Colonic mucosa (tissue), 4 donors: ENCODE measurements at regions not wholly inside any gene's neighbourhood (a gene's known extent, or its start where the extent isn't known, plus 50 kb on each side); places are given as distances from the start of the nearest gene placed in this dataset.

Experiments used
- DNase-seq: peaks from one replicate; pipeline ENCODE4 v3.0.0-alpha.2; 2020
- H3K27ac ChIP-seq: fragments of 200-600 bp; one replicate; pipeline ENCODE4 v1.8.0; 2021
- H3K27me3 ChIP-seq: fragments of 200-600 bp; one replicate; pipeline ENCODE4 v1.8.0; 2021
- H3K36me3 ChIP-seq: fragments of 200-600 bp; one replicate; pipeline ENCODE4 v1.8.0; 2021
- H3K4me1 ChIP-seq: fragments of 200-600 bp; one replicate; pipeline ENCODE4 v1.8.0; 2021; ENCODE audit warnings: mild to moderate bottlenecking
- H3K4me3 ChIP-seq: fragments of 200-600 bp; one replicate; pipeline ENCODE4 v1.8.0; 2021
- H3K9ac ChIP-seq, 2 donors: one replicate each; pipeline ENCODE4 v1.7.0; 2013; ENCODE audit warnings: control low read depth in 2 of 2, low read depth in 2 of 2, low read length in 2 of 2
- H3K9me3 ChIP-seq: fragments of 200-600 bp; one replicate; pipeline ENCODE4 v1.8.0; 2021
- intact Hi-C: fragments of 100-400 bp; cut with DNase I; formaldehyde crosslinking; loops from one replicate; pipeline ENCODE4 v1.14.1; 2022
- TF ChIP-seq, protein P1 (sequence below): fragments of 200-600 bp; IDR thresholded peaks from one replicate; pipeline ENCODE4 v1.8.0; 2022; ENCODE audit warnings: antibody characterized with exemption, mild to moderate bottlenecking
- donor health status: healthy.
- donor health status: DM: no; HTN: no; CAD: no.
- donor health status: DM: no; HTN: no; CAD: no.

DNA sequence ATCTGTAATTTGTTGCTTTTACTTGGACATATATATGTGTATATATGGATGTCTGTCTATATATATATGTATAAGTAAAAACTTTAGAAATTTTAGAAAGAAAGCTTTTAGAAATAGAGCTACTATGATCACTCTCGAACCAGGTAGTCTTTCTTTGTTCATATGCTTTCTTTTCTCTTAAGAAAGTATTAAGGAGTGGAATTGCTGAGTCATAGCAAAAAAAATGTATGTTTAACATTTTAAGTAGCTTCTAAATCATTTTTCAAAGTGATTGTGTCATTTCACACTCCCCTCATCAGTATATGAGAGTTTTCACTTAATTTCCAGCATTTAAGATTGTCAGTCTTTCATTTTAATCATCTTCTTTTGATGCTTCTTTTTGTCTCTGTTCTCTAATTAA is 447.9 kb upstream of the TECRL start:
- Histone ChIP-seq H3K9ac (no peak overlapping the region), H3K27me3 (no peaks in the 10 kb centered on the region), H3K4me3 (no peak overlapping the region), H3K27ac (no peak overlapping the region), H3K9me3 (no peaks in the 10 kb centered on the region), H3K36me3 (no peaks in the 10 kb centered on the region), H3K4me1 (no peaks in the 10 kb centered on the region)
- no peak for DNase-seq
- intact Hi-C loops, result no loop called here
- TF ChIP-seq, protein P1, sequence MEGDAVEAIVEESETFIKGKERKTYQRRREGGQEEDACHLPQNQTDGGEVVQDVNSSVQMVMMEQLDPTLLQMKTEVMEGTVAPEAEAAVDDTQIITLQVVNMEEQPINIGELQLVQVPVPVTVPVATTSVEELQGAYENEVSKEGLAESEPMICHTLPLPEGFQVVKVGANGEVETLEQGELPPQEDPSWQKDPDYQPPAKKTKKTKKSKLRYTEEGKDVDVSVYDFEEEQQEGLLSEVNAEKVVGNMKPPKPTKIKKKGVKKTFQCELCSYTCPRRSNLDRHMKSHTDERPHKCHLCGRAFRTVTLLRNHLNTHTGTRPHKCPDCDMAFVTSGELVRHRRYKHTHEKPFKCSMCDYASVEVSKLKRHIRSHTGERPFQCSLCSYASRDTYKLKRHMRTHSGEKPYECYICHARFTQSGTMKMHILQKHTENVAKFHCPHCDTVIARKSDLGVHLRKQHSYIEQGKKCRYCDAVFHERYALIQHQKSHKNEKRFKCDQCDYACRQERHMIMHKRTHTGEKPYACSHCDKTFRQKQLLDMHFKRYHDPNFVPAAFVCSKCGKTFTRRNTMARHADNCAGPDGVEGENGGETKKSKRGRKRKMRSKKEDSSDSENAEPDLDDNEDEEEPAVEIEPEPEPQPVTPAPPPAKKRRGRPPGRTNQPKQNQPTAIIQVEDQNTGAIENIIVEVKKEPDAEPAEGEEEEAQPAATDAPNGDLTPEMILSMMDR, result no peak

DNA sequence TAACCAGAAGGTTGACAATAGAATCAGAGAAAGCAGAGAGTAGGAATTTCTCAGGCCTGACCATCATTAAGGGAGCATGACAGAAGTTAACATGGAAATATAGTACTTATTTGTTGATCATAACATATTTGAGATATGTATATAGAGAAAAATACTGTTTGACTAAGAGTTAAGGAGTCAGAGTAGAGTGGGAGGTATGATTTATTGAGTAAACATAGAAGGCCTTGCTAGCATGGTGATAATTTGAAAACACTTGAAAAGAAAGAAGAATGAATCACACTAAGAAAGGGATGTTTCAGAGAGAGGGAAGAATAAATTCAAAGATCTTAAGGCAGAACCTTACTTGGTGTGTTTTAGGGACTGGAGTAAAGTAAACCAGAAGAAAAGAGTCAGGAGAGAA is 437.2 kb upstream of the TECRL start:
- intact Hi-C loops, result no loop called here

DNA sequence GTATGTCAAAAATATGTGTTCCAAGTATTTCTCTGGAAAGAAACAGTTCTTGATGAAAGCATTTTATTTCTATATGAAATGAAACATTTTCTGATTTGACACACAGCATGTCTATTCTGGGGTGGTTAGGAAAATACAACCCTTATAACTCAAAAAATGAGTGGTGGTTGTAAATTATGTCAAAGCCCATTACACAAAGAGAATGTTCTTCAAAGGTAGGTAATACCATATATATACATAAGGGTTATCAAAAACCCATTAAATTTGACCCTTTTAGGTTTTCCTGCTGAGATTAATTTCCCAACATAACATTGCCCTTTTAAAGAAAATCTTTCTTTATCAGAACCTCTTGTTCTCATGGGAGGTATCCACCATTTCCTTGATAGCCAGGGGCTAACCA is 420.5 kb upstream of the TECRL start:
- intact Hi-C loops, result no loop called here
- H3K9ac ChIP-seq, result no peak overlapping the region
- TF ChIP-seq, protein P1, result no peak

More for the DNA sequence above, 437.2 kb upstream of the TECRL start:
- H3K4me1 ChIP-seq, result no peaks in the 10 kb centered on the region
- H3K27ac ChIP-seq, result no peak overlapping the region
- no peaks in the 10 kb centered on the region for H3K9me3 ChIP-seq
- H3K27me3 ChIP-seq, result no peaks in the 10 kb centered on the region
- no peak overlapping the region for H3K4me3 ChIP-seq
- DNase-seq, result no peak
- H3K9ac ChIP-seq, result no peak overlapping the region
- TF ChIP-seq, protein P1, result no peak
- H3K36me3 ChIP-seq, result no peaks in the 10 kb centered on the region

DNA sequence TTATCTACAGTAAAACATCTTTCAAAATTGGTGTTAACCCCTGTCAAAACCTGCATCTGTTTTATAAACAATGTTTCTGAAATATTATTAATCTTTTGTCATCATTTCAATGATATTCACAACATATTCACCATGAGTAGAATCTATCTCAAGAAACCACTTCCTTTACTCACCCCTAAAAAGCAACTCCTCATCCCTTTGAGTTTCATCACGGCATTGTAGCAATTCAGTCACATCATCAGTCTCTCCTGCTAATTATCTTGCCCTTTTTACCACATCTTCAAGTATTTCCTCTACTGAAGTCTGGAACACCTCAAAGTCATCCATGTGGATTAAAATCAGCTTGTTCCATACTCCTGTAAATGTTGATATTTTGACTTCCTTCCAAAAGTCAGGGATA is 415.3 kb upstream of the TECRL start:
- H3K9ac ChIP-seq, result no peak overlapping the region
- intact Hi-C loops, result no loop called here
- DNase-seq, result no peak

More for the DNA sequence above, 420.5 kb upstream of the TECRL start:
- no peak overlapping the region for H3K4me3 ChIP-seq
- no peak for DNase-seq
- H3K27ac ChIP-seq, result no peak overlapping the region
- H3K27me3 ChIP-seq, result no peaks in the 10 kb centered on the region
- no peaks in the 10 kb centered on the region for H3K9me3 ChIP-seq
- no peaks in the 10 kb centered on the region for H3K4me1 ChIP-seq
- no peaks in the 10 kb centered on the region for H3K36me3 ChIP-seq

DNA sequence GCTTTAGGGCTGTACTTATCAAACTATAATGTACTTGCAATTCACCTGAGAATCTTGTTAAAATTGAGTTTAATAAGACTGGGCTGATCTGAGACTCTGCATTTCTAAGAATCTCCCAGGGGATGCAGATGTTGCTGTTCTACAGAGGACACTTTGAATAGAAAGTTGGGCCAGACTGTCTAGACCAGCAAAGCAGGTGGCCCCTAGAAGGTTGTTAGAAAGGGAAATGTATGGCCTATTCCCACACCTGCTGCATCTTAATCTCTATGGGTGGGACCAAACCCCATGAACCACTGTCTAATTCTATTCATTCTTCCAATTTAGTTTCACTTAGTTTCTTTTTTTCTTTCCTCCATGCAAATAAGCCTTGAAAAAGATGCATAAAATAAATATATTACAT is 413.2 kb upstream of the TECRL start:
- Histone ChIP-seq H3K27me3 (no peaks in the 10 kb centered on the region), H3K36me3 (no peaks in the 10 kb centered on the region), H3K27ac (no peak overlapping the region), H3K4me1 (no peaks in the 10 kb centered on the region), H3K9ac (no peak overlapping the region), H3K4me3 (no peak overlapping the region), H3K9me3 (no peaks in the 10 kb centered on the region)
- TF ChIP-seq, protein P1, result no peak
- intact Hi-C loops, result no loop called here
- no peak for DNase-seq

More for the DNA sequence above, 415.3 kb upstream of the TECRL start:
- Histone ChIP-seq H3K9me3 (no peaks in the 10 kb centered on the region), H3K4me1 (no peaks in the 10 kb centered on the region), H3K36me3 (no peaks in the 10 kb centered on the region), H3K27ac (no peak overlapping the region), H3K27me3 (no peaks in the 10 kb centered on the region), H3K4me3 (no peak overlapping the region)
- TF ChIP-seq, protein P1, result no peak
